ENCODE measurements at regions not wholly inside any gene's neighbourhood (a gene's known extent, or its start where the extent isn't known, plus 50 kb on each side); places are given as distances from the start of the nearest gene placed in this dataset.

- TF ChIP-seq CREB5 (CRISPR knock-in tag; IDR thresholded peaks at IDR 0.05; ENCODE audit: low read depth) = no peak
- no peak for TF ChIP-seq POU6F1 (CRISPR knock-in tag; IDR thresholded peaks at IDR 0.05; ENCODE audit: borderline replicate concordance, low read depth)
- no peak for TF ChIP-seq ISL1 (CRISPR knock-in tag; IDR thresholded peaks at IDR 0.05)
- TF ChIP-seq CSDC2 (CRISPR knock-in tag; IDR thresholded peaks at IDR 0.05) = no peak
- no peak for TF ChIP-seq ZFP30 (CRISPR knock-in tag; IDR thresholded peaks at IDR 0.05)
Observed at GRCh38 chr21:35933466-35933865, 126.9 kb downstream of the SETD4 start.

All from SK-N-SH treated with all-trans-retinoic acid at 6 μM for 48 hours (cell line).